ENCODE measurements at regions not wholly inside any gene's neighbourhood (a gene's known extent, or its start where the extent isn't known, plus 50 kb on each side); places are given as distances from the start of the nearest gene placed in this dataset.

DNA sequence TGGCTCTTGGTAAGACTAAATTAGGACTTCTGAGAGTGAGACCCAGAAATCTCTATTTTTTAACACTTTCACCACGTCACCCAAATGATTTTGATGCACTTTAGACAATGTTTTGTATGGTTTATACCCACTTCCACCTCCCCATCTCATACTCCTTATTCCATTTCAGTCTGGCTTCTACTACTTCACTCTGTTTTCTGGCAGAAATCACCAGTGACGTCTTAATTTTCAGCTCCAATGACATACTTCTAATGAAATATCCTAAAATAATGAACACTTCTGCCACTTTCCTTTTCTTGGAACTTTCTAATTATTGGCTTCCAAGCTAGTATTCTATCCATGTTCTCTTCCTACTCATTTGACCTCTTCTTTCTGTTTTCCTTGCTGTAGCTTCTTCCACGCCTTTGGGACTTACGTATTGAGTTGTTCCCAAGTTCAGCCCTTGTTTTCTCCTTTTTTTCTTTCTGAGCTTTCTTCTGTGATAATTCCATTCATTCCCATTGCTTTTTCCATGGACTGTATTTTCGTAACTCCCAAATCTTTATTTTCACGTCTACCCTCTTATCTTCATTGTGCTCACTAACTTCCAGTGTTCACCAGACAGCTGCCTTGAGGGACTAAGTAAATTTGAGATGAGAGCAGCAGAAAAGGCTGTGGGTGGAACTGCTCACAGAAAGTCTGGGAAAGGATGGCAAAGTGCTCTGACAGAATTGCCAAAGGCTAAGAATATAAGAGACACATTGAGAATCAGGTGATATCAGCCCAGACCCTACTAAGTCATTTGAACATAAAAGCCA, 115.8 kb downstream of the CAPZA3 start:
- ChIA-PET POLR2A (no interaction called here), CTCF (no interaction called here)
- Mint-ChIP-seq H3K4me1 (ENCODE audit: low read depth) (no peaks in the 10 kb centered on the region), H3K9me3 (ENCODE audit: insufficient read depth) (no peaks in the 10 kb centered on the region), H3K36me3 (ENCODE audit: low read depth) (no peaks in the 10 kb centered on the region), H3K27me3 (ENCODE audit: low read depth) (no peaks in the 10 kb centered on the region), H3K4me3 (no peak overlapping the region), H3K27ac (no peak overlapping the region)
- no peak for DNase-seq
- no peak for ATAC-seq

DNA sequence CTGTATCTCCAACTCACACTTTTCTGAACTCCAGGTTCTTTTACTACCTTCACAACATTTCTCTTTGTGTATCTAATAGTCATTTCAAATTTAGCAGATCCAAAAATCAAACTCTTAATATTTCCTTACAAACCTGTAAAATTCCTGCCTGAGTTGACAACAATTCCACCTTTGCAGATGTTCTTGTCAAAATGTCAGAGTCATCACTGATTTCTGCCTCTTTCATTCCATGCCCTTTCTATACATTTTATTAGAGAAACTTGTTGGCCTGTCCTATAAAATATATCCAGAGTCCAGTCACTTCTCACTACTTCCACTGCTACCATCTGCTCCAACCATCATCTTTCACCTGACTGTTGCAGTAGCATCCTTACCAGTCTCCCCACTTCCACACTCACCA, 119.7 kb downstream of the CAPZA3 start:
- ChIA-PET POLR2A (no interaction called here), CTCF (no interaction called here)
- Mint-ChIP-seq H3K4me1 (ENCODE audit: low read depth) (no peaks in the 10 kb centered on the region), H3K27ac (no peak overlapping the region), H3K4me3 (no peak overlapping the region), H3K9me3 (ENCODE audit: insufficient read depth) (no peaks in the 10 kb centered on the region), H3K27me3 (ENCODE audit: low read depth) (no peaks in the 10 kb centered on the region), H3K36me3 (ENCODE audit: low read depth) (no peaks in the 10 kb centered on the region)
- DNase-seq = no peak
- ATAC-seq = no peak

DNA sequence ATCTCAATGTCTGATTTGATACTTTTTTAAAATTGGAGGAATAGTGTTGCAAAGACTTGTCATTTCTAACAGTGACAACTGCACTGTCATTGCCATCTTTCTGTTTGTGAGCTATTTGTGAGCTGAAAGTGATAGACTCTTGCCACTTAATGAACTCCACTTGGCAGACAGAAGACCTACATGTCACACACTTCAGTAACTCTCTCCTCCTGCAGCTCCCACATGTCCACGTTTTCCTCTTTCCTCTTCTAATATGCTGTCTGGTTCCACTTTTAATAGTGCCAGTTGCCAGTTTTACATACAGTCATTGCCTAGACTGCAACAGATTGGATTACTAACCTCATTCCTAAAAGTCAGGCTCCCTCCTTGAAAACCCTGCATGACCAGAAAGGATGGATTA, 121.5 kb downstream of the CAPZA3 start:
- no peaks in the 10 kb centered on the region for H3K36me3 Mint-ChIP-seq (ENCODE audit: low read depth)
- no peak overlapping the region for H3K4me3 Mint-ChIP-seq
- no peaks in the 10 kb centered on the region for H3K4me1 Mint-ChIP-seq (ENCODE audit: low read depth)
- ChIA-PET CTCF (interaction anchor here (2.5 kb wide), 1 partner anchor 324 kb away, joined by 5 read pairs; no protein-coding TSS in a partner anchor), POLR2A (no interaction called here)
- H3K9me3 Mint-ChIP-seq (ENCODE audit: insufficient read depth) = no peaks in the 10 kb centered on the region
- H3K27me3 Mint-ChIP-seq (ENCODE audit: low read depth) = no peaks in the 10 kb centered on the region
- no peak for DNase-seq
- no peak for ATAC-seq
- no peak overlapping the region for H3K27ac Mint-ChIP-seq

DNA sequence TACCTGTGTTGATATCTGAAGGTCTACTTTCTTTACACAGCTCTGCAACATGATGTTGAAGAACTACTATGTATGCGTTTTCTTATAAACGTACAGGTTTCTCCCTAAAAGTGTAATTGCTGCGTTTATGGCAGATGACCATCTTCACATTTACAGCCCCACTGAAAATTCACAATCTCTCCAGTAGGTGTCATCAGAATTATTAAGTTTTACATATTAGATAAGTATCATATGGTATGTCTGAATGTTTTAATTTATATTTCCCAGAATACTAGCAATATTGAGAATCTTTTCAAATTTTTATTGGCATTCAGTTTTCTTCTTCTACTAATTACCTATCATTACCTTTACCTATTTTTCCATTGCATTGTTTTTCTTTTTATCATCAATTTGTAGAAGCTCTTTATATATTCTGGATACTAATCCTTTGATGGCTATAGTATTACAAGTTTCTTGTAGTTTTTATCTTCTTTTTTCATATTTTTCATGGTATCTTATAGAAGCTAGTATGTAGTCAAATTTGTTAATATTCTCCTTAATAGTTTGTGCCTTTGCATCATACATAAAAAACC, 123.5 kb downstream of the CAPZA3 start:
- ChIA-PET POLR2A (no interaction called here), CTCF (interaction anchor here (0.7 to 2.5 kb wide), 4 partner anchors 12 to 325 kb away, joined by 3 to 6 read pairs (median 4); no protein-coding TSS in a partner anchor)
- no peaks in the 10 kb centered on the region for H3K36me3 Mint-ChIP-seq (ENCODE audit: low read depth)
- no peaks in the 10 kb centered on the region for H3K9me3 Mint-ChIP-seq (ENCODE audit: insufficient read depth)
- no peaks in the 10 kb centered on the region for H3K4me1 Mint-ChIP-seq (ENCODE audit: low read depth)
- no peaks in the 10 kb centered on the region for H3K27me3 Mint-ChIP-seq (ENCODE audit: low read depth)
- DNase-seq (no peak), ATAC-seq (no peak)
- no peak overlapping the region for H3K27ac Mint-ChIP-seq
- no peak overlapping the region for H3K4me3 Mint-ChIP-seq

DNA sequence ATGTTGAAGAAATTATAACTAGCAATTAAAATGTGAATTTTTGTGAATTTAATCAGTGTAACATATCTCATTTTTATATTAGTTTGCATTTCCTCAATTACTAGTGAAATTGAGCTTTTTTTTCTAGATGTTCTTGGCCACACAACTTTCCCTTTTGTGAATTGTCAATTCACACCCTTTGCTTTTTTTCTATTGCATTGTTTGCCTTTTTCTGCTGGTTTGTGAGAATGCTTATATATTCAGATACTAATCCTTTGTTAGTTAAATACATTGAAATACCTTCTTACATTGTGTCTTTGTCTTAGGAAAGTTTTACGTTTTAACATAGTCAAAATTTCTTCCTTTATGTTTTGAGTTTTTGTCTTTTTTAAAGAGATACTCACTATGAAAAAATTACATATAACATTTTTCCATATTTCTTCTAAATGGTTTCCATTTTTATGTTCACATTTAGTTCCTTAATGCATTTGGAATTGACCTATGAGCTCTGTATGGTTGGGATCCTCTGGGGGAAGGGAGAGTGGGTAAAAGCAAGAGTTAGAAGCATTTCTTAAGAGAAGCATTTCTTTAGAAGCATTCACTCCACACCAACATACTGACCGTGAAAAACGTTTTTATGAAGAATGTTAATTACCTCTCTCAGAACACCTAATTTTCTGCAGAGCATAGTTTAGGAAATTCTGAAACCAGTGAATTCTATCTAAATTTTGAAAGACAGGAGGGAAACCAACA, 126.0 kb downstream of the CAPZA3 start:
- no peak overlapping the region for H3K27ac Mint-ChIP-seq
- no peaks in the 10 kb centered on the region for H3K9me3 Mint-ChIP-seq (ENCODE audit: insufficient read depth)
- H3K36me3 Mint-ChIP-seq (ENCODE audit: low read depth) = no peaks in the 10 kb centered on the region
- POLR2A ChIA-PET = no interaction called here
- CTCF ChIA-PET = no interaction called here
- ATAC-seq (no peak), DNase-seq (no peak)
- no peaks in the 10 kb centered on the region for H3K4me1 Mint-ChIP-seq (ENCODE audit: low read depth)
- H3K4me3 Mint-ChIP-seq = no peak overlapping the region
- no peaks in the 10 kb centered on the region for H3K27me3 Mint-ChIP-seq (ENCODE audit: low read depth)

DNA sequence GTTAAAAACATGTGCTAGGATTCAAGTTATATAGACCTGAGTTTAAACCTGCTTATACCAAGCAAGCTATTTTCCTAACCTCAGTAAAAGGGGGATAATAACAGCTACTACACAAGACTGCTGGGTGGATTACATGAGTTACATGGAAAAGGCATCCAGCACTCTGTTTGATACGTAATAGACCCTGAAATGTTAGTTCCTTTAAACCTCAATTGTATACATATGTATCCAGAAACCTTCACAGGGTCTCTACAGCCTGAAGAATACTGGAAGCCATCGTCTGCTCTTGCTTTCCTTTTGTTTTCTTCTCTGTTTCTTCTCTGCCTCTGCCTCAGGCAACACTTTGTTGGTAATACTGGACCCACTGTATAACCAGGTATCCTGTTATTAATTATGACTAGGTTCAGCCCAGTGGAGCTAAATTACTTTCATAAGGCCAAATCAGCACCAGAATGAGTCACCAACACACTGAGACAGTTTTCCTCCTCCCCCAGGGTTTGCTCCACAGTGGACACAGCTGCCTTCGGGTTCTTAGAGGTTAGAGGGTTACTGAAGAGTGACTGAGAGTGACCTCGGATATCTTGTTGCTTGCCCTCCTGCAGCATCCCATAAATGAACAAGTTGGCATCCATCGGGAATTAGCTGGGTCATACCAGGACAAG, 127.1 kb downstream of the CAPZA3 start:
- H3K4me1 Mint-ChIP-seq (ENCODE audit: low read depth) = no peaks in the 10 kb centered on the region
- DNase-seq (no peak), ATAC-seq (no peak)
- H3K27ac Mint-ChIP-seq = no peak overlapping the region
- H3K27me3 Mint-ChIP-seq (ENCODE audit: low read depth) = no peaks in the 10 kb centered on the region
- H3K4me3 Mint-ChIP-seq = no peak overlapping the region
- CTCF ChIA-PET = no interaction called here
- H3K9me3 Mint-ChIP-seq (ENCODE audit: insufficient read depth) = no peaks in the 10 kb centered on the region
- no peaks in the 10 kb centered on the region for H3K36me3 Mint-ChIP-seq (ENCODE audit: low read depth)
- POLR2A ChIA-PET = no interaction called here

DNA sequence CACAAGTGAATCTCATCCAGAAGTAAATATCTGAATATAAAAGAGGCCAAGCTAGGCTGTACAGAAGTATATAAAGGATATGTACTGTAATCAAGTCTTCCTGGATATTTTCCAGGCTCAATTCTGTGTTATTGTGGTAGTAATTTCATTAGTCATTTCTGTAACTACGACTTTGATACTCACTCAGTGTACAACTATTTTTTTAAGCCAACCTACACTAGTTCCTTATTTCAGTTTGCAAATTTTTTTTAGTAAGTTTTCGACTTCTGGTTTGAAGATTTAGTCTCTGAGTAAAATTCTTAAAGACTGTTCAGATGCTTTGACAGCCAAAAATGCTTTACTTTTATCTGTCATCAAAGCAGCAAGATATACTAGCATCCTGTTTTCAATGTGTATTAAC, 130.8 kb downstream of the CAPZA3 start:
- CTCF ChIA-PET = no interaction called here
- DNase-seq = no peak
- ATAC-seq = no peak
- POLR2A ChIA-PET = no interaction called here
- Mint-ChIP-seq H3K36me3 (ENCODE audit: low read depth) (no peaks in the 10 kb centered on the region), H3K4me1 (ENCODE audit: low read depth) (no peaks in the 10 kb centered on the region), H3K27me3 (ENCODE audit: low read depth) (no peaks in the 10 kb centered on the region), H3K27ac (no peak overlapping the region), H3K9me3 (ENCODE audit: insufficient read depth) (no peaks in the 10 kb centered on the region), H3K4me3 (no peak overlapping the region)

DNA sequence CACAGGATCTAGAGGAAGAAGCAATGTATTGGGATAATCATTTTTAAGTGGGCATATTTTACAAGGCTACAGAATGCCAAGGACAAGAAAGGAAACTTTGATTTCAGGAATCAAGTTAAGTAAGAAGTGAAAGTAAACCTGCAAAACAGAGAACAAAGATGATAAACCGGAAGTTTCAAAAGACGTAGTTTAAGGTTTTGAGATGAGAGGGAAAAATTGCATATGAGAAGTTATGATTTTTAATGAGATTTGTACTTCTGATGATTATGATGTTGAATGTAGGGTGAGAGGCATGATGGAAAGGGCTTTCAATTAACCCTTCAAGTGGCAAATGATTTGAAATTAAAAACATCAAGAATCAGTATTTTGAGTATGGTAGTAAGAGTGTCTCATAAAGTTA, 134.9 kb downstream of the CAPZA3 start:
- H3K36me3 Mint-ChIP-seq (ENCODE audit: low read depth) = no peaks in the 10 kb centered on the region
- CTCF ChIA-PET = no interaction called here
- no peak for ATAC-seq
- no peaks in the 10 kb centered on the region for H3K4me1 Mint-ChIP-seq (ENCODE audit: low read depth)
- H3K4me3 Mint-ChIP-seq = no peak overlapping the region
- no peak for DNase-seq
- no peak overlapping the region for H3K27ac Mint-ChIP-seq
- no peaks in the 10 kb centered on the region for H3K27me3 Mint-ChIP-seq (ENCODE audit: low read depth)
- POLR2A ChIA-PET = no interaction called here
- no peaks in the 10 kb centered on the region for H3K9me3 Mint-ChIP-seq (ENCODE audit: insufficient read depth)

DNA sequence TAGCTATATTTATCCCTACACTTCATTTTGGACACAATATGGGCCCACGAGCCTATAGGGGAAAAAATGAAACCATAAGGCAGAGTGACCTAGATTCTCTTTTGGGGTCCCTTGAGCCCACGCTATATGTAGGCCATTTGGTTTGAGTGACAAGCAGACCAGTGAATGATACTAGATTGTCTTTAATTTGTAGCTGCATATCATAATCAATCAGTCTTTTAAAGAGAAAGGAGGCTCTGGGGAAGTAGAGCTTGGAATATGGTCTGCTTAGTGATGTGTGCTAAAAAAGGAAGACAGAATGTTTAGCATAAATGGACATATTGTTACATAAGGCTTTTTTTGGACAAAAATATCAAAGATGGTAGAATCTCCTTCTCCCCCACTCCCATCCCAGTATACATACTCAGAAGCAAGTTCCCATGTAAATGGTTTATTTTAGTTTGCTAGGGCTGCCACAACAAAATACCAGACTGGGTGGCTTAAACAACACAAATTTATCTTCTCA, 140.8 kb downstream of the CAPZA3 start:
- DNase-seq (no peak), ATAC-seq (no peak)
- Mint-ChIP-seq H3K27me3 (ENCODE audit: low read depth) (no peaks in the 10 kb centered on the region), H3K27ac (no peak overlapping the region), H3K9me3 (ENCODE audit: insufficient read depth) (no peaks in the 10 kb centered on the region), H3K36me3 (ENCODE audit: low read depth) (no peaks in the 10 kb centered on the region), H3K4me3 (no peak overlapping the region), H3K4me1 (ENCODE audit: low read depth) (no peaks in the 10 kb centered on the region)
- CTCF ChIA-PET = no interaction called here
- POLR2A ChIA-PET = no interaction called here

DNA sequence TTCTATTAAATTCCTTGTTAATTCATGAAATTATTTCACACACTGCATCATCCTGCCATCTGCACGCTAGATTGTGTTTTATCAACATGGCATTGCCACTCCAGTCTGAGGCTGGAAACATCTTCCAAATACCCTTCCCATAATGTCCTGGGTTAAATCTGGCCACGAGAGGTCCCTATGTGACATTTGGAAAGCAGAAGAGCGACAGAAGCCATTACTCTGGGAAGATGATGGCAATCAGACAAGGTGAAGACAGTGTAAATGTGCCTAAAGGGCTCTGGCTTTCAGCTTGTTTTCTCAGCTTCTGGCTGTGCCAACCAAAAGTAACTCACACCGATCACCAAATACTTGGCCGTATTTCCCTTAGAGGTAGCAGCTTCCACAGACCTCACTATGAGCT, 144.8 kb downstream of the CAPZA3 start:
- no peak overlapping the region for H3K27ac Mint-ChIP-seq
- CTCF ChIA-PET = interaction anchor here (1.2 kb wide), 1 partner anchor 21 kb away, joined by 3 read pairs; no protein-coding TSS in a partner anchor
- POLR2A ChIA-PET = no interaction called here
- no peaks in the 10 kb centered on the region for H3K36me3 Mint-ChIP-seq (ENCODE audit: low read depth)
- no peaks in the 10 kb centered on the region for H3K4me1 Mint-ChIP-seq (ENCODE audit: low read depth)
- no peaks in the 10 kb centered on the region for H3K9me3 Mint-ChIP-seq (ENCODE audit: insufficient read depth)
- ATAC-seq = no peak
- H3K4me3 Mint-ChIP-seq = no peak overlapping the region
- no peak for DNase-seq
- no peaks in the 10 kb centered on the region for H3K27me3 Mint-ChIP-seq (ENCODE audit: low read depth)

DNA sequence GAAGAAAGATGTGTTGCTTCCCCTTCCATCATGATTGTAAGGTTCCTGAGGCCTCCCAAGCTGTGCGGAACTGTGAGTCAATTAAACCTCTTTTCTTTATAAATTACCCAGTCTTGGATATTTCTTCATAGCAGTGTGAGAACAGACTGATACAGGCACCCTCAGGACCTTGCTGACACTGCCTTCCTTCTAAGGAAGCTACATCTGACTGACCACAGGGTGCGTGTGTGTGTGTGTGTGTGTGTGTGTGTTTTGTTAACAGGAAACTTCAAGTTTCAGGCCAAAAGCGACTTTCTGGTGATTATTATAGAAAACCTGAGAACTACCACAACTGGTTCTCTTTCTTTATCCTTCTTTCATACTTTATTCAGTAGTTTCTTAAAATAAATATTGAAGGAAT, 149.0 kb downstream of the CAPZA3 start:
- H3K9me3 Mint-ChIP-seq (ENCODE audit: insufficient read depth) = no peaks in the 10 kb centered on the region

DNA sequence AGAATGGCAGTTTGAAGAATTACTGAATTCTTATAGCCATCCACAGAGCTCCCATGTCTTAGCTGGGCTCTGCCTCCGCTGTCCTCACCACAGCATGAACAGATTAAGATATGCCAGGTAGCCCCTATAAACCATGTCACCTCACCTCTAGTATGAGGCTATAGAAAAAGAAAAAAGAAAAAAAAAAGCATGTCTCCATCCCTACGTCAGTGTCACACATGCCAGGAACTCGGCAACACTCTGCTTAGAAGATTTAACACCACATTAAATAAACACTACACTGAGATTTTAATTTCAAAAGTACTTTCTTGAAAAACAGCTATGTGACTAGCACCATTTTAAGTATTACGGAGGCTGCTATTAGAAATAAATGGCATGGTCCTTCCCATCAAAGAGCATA, 149.4 kb downstream of the CAPZA3 start:
- Mint-ChIP-seq H3K9me3 (ENCODE audit: insufficient read depth) (no peaks in the 10 kb centered on the region), H3K27ac (no peak overlapping the region), H3K4me3 (no peak overlapping the region), H3K27me3 (ENCODE audit: low read depth) (no peaks in the 10 kb centered on the region), H3K4me1 (ENCODE audit: low read depth) (no peaks in the 10 kb centered on the region), H3K36me3 (ENCODE audit: low read depth) (no peaks in the 10 kb centered on the region)
- no peak for DNase-seq
- no peak for ATAC-seq
- ChIA-PET CTCF (no interaction called here), POLR2A (no interaction called here)

More for the DNA sequence above, 149.0 kb downstream of the CAPZA3 start:
- POLR2A ChIA-PET = no interaction called here
- Mint-ChIP-seq H3K36me3 (ENCODE audit: low read depth) (no peaks in the 10 kb centered on the region), H3K4me1 (ENCODE audit: low read depth) (no peaks in the 10 kb centered on the region), H3K4me3 (no peak overlapping the region), H3K27me3 (ENCODE audit: low read depth) (no peaks in the 10 kb centered on the region), H3K27ac (no peak overlapping the region)
- CTCF ChIA-PET = no interaction called here
- ATAC-seq (no peak), DNase-seq (no peak)
